Stimulated activated CD8-positive, alpha-beta memory T cell treated with anti-CD3 and anti-CD28 coated beads, Interleukin-7, amount 100 ng/mL, for 4 hours (primary cell): ENCODE measurements at regions not wholly inside any gene's neighbourhood (a gene's known extent, or its start where the extent isn't known, plus 50 kb on each side); places are given as distances from the start of the nearest gene placed in this dataset.
"Not testable (repeated sequence)": the region's sequence is repeated elsewhere in the genome, so short reads cannot be mapped to it uniquely, and the experiment has no call there.

ENCODE experiments used
- DNase-seq, 2 donors: peaks; one replicate each; pipeline ENCODE4 v3.0.0-alpha.2; 2020; ENCODE audit warnings: low read depth in 2 of 2

DNA sequence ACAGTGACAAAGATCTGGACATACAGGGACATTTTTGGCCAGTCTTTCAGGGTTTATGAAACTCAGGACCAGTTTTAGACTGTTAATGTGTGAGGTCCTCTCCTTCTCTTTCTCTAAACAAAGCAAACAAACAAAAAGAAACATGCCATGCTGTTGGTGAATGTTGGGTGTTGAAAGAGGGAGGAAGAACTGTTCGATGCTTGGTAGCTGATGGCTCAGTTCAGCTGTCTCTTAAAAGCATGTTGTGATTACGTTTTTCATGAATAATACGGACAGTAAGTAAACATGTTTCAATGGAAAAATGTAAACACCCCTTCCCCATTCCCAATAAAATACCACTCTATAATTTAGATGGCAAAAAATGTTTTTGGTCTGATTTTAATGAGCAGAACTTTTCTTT is 219.1 kb downstream of the SEC23IP start:
- no peak for DNase-seq

DNA sequence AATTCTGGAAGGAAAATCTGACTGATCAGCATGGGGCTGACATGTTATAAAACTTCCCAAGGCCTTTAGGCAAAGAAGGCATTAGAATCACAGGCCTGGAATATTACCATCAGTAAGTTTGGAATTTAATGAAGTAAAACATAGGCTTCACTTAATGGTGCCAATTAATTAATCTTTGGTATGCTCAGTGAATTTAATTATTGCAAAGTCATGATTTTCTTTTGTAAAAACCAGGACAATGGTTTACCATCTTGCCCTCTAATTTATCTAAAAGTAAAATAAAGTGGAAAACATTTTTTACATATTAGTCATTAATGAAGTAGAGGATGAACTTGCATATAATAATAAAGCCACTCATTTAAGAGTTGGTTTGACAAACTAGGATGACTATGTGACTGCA is 220.3 kb downstream of the SEC23IP start:
- DNase-seq = no peak

DNA sequence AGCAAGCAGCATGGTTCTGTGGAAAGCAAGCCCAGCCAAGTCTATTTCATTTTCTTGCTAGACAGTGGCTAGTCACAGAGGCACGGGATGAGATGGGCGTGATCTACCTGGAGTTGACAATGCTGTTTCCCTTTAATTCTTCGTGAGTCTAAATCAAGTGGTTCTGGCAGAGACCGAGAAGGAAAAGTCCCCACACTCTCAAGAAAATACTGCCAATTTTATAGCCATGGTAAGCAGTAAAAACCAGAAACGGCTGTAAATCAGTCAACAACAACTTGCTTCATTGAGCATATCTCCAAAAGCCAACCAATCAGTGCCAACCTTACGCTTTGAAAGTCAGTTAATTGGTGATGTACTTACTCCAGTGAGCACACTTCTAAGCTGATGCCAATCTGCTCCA is 223.4 kb downstream of the SEC23IP start:
- DNase-seq = no peak

DNA sequence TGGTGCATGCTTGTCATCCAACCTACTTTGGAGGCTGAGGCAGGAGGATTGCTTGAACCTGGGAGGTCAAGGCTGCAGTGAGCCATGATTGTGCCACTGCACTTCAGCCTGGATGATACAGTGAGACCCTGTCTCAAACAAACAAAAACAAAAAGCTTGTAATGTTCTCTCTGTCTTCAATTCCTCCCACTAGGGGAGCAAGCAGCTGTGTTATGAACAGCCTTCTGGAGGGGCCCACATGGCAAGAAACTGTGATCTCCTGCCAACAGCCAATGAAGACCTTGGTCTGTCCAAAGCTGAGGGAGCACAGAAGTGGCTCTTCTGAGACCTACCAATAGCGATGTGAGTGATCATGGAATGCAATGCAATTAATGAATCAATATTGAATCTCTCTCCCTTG is 229.2 kb downstream of the SEC23IP start:
- no peak for DNase-seq

DNA sequence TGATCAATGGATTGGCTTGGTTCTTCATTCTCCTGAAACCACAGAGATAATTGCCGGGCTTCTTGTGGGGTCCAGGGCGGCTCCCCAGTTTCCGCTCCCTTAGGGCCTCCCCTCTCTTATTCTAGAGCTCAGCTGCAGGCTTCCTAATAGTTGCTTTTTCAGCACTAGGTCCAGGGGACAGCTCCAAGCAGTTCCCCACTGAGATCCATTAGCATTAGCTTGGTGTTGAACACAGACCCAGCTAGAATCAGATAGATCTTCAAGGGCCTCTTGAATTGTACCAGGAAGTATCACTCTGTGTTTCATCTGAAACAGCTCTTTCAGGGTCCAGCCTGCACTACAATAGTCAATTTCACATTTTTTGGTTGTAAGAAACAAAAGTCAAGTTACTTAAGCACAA is 238.7 kb downstream of the SEC23IP start:
- no peak for DNase-seq

DNA sequence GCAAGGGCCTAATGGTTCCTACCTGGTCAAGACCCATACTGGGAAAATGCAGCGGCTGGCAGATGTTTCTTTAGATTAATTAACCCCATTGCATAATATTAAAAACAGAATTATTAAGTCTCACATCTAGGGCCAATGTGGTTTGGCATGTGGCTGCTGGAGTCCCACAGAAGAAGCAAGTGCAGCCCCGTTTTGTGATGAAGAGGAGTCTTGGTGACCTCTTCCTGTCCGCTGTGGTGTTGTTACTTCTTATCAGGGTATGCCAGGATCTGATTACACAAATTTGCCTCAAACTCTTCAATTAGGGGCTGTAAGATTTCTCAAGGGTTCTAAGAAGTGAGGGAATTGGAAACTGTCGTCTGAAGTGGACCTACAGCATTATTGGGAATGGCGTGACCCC is 240.3 kb downstream of the SEC23IP start:
- DNase-seq = no peak

DNA sequence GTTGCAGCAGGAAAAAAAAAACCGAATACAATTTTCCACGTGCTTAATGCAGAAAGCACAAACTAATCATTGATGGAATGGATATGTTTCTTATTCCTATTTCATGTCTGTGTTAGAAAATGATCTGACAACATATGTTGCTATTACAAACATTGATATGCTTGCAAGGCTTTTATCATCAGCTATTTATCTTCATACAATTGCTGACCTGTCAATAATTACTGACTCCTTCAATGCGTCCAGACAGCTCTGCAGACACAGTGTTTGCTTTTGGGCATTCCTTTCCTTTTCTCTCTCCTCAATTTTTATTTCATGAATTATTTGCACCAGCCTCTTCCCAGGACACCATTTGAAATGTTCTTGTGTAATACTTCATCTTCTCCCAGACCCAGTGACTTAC is 246.2 kb downstream of the SEC23IP start:
- DNase-seq = no peak

DNA sequence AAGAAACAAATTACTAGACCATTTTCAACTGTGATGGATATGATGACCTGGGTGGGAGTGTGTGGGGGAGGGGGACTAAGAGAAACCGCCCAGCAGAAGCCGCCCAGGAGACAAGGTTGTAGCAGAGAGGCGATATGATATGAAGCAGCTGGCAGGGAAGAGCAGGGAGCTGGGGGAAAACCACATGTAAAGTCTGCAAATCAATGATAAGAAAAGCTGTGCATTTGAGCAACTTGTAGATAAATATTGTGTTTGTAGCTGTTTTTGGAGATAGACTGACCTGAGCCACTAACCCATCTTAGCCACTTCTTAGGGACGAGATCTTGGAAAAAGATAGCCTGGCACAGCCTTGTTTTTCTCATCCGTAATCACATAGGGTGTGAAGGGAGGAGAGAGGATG is 252.6 kb downstream of the SEC23IP start:
- DNase-seq = no peak

DNA sequence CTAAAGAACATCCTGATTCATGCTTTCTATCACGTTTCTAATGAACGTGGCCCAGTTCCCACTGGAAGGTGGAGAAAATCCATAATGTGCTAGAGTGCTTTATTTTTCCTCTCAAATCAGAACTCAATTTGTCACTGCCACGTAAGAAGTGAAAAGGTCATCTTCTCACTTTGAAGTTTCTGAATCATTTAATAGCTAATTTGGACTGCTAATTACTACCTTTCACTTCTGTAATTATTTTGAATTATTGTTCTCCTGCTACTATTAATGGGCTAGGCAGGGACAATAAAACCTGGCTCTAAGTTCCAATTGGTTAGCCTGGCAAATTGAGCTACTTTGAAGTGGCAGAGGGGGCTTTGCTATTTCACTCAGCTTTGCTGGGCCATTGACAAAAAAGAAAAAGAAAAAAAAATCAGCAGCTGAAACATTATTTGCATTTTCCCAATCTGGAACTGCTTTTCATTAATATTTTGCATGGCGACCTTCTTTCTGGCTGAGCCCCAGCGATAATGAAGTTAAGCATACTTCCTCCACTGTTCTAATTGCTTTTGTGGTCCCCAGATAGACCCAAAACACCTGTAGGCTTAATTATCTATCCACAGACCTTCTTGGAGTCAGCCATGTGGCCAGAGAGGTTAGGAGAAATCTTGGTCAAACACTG is 264.2 kb downstream of the SEC23IP start:
- no peak for DNase-seq

DNA sequence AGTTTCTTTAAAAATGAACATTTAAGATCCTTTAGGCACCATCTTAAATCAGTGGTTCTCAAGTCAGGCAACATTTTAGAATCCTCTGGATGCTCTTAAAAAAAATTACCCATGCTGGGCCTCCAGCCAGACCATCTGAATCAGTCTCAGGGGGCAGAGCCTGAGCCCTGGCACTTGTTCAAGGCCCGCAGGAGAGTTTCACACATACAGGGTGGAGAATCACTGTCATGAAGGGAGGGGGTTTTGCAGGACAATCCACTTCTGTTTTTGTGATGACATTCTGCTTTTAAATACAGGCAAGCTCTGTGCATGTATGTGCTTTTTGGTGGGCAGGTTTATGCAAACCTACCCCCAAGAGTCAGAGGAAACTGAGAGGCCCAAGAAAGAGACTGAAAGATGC is 268.6 kb downstream of the SEC23IP start:
- DNase-seq = no peak

DNA sequence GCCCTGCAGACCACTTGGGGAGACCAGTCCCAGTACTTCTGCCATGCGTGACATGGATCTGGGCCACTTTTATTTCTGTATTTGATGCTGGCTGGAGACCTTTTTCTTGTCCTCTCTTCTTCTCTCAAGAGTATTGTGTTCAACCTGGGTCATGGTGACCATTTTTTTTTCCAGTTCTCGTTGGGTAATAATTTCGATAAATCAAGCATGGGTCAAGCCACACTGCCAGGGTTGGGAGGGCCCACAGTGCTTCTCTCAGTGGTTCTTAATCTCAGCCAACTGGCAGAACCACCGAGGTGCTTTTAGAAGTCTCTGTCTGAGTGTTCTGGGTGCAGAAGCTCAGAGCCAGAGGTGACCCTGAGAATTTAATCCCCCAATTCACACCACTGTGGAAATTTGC is 269.9 kb downstream of the SEC23IP start:
- DNase-seq = no peak

DNA sequence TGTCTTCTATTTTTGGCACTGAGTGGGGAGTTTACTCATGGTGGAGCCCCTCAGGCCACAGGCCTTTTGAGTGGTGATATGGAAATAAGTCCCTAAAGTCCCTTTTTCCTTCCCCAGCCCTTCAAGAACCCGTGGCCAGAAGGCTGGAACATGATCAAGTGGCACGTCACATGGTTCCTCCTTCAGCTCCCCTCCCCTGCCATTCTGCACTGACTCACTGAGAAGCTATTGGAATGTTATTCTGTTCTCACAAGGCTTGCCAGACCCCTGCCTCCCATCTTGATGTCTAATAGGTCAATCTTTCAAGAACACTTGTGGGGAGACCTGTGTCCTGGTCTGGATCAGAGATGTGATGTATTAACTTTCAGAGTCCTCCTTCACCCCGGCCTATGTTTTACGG is 279.8 kb downstream of the SEC23IP start:
- no peak for DNase-seq

DNA sequence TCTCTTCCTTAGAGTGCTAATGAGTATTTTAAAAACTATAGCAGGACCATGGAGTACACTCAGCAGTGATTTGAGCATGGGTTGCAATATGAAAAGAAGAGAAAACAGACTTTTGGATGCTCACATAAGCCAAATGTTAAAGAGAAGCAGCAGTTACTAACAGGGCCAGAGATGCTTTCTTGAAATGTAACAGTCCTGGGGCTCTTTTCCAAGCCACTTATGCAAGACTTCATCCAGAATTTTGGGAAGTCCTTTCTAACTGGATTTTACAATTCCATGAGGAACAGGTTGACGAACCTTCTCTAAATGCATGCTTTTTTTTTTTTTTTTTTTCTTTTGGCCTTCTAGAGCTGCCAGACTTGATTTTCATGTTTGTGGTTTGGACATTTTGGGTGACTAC is 282.0 kb downstream of the SEC23IP start:
- no peak for DNase-seq

DNA sequence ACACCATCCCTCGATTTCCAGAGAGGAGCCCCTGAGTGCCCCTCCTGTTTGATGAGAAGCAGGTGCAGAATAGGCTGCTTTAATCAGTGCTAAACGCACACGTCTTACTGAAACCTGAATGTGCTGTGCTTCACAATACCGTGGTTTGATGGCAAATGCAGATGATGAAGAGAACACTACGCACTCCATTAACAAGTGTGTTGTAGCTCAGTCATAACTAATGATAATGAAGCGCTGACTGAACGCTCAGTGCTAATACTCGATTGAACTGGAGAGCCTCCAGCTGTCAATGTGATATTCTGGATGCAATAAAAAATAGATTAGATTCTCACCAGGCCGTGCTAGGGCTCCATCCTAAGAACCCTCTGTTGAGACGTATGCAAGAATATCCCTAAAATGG is 279.7 kb upstream of the PLPP4 start:
- DNase-seq = no peak

DNA sequence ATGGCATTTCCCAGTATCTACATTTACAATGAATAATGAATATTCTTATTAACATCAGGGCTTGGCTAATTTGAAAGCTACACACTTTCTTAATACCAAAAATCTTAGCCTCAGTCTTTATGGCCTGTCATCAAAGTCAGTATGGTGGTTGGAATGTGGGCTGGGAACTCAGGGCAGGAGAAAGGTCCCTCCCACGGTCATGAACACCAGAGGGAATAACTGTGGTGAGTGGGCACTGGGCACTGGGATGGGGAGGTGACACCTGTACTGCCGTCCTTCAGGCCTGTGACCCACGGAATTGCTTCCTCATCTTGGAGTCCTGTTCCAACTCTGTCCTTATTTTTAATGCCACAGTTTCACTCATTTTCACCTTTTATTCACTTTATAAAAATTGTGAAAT is 276.9 kb upstream of the PLPP4 start:
- no peak for DNase-seq

DNA sequence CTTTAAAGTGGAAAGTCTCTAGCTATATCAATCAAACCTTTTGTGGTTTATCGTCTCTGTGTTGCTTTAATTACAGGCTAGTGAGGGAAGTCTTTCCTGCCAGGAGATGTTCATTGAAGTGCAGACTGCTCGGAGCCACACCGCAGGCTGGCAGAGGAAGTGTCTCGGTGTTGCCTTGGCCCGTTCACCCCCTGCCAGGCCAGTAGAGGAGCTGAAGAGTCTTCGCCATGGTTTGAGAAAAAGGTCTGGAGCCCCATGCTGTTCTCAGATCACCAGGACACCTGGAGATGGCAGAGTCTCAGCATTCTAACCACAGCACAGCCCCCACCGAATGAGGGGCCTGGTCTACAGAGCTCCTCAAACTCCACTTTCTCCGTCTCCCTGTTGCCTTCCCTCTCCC is 275.9 kb upstream of the PLPP4 start:
- no peak for DNase-seq

DNA sequence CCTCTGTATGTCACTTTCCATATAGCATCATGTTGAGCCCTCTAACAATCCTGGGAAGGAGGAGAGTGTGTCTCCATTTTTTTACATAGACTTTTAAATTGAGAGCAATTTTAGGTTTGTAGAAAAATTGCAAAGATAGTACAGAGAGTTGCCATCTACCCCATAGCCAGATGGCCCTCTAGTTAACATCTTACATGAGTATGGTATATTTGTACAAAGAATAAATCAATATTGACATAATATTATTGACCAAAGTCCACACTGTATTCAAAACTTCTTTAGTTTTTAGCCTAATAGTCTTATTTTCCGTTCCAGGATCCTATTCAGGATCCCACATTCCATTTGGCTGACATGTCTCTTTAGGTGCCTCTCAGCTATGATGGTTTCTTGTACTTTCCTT is 274.6 kb upstream of the PLPP4 start:
- DNase-seq = no peak

DNA sequence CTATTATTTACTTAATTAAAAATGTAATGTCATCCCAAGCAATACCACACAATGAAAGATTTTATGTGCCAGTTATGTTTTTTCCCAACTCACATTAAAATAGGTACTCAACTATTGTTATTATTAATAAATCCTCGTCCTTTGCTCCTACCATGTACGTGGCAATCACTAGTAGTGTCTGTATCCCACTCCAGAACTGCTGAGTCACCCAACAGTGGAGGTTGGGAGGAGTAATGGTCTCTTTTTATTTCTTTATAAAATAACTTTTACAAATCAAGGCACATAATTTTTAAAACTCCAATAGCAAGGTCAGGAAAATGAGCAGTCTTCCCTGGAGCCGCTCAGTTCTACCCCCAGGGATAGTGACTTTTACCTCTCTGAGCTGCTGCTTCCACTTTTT is 273.5 kb upstream of the PLPP4 start:
- no peak for DNase-seq

DNA sequence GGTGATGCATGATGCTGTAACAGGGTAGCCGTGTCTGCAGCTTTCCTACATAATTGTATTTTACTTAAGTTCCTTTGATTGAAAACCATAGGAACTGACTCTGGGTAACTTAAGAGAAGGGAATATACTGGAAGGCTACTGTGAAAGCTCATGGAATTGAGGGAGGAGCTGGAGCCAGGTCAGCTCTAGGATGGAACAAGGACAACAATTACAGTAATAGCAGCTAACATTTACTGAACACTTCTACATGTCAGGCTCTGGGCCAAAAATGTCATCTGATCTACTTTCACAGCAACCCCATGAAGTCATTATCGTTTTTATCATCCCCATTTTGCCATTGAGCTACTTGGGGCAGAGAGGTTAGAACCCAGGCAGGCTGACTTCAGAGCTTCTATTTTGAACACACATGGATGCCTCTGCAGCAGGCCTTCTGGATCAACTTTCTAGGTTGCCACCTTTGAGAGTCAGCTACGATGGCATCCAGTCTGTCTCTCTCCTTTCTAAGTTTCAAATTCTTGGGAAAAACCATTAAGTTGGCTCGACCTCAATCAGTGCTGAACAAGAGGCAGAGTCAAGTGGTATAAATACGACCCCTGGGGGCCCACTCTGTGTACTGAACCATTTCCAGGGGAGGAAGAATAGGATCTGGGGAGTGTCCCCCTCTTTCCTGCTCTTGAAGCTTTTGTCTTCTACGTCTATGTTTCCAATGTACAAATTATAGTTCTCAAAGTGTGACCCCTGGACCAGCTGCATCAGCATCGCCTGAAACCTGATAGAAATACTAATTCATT is 272.3 kb upstream of the PLPP4 start:
- no peak for DNase-seq

DNA sequence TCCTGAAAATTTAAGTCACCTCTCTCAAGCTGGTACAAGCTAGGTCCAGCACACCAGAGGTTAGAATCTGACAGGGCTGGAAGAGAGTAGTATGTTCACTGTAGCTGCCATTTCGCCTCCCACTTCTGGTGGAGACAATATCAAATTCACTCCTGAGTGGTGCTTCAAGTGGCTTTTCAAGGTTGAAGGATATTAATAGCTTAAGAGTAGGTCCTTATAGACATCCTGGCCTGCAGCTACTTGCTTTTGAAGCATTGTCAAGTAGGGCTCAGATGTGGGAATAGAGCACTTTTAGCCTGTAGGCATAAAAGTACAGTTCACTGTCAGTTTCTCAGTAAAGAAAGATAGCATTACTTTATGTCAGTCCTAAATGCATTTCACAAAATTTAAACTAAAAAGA is 270.5 kb upstream of the PLPP4 start:
- DNase-seq = no peak

DNA sequence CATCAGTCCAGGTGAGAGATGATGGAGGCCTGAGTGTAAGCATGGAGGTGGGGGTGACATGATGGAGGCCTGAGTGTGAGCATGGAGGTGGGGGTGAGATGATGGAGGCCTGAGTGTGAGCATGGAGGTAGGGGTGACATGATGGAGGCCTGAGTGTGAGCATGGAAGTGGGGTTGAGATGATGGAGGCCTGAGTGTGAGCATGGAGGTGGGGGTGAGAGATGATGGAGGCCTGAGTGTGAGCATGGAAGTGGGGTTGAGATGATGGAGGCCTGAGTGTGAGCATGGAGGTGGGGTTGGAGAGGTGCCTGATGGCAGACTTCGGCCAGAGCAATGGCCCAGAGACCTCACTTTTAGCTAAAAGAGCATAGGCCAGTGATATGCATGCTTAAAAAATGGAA is 269.9 kb upstream of the PLPP4 start:
- not testable (repeated sequence) for DNase-seq

DNA sequence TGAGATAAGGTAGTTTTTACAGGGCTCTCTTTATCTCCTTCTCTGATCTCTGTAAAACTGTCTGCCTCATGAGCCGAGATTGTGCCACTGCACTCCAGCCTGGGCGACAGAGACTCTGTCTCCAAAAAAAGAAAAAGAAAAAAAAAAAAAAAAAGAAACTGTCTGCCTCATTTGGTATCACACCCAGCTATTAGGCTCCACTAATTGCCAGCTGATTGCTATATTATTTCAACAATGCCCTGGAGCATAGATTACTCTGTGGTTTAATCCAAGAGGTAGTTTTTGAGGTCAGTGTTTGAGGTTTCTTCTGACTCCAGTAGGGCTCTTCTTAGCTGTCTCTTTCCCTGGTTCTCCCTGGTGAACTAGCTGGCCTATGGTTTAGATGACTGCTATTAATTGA is 268.1 kb upstream of the PLPP4 start:
- DNase-seq = no peak

DNA sequence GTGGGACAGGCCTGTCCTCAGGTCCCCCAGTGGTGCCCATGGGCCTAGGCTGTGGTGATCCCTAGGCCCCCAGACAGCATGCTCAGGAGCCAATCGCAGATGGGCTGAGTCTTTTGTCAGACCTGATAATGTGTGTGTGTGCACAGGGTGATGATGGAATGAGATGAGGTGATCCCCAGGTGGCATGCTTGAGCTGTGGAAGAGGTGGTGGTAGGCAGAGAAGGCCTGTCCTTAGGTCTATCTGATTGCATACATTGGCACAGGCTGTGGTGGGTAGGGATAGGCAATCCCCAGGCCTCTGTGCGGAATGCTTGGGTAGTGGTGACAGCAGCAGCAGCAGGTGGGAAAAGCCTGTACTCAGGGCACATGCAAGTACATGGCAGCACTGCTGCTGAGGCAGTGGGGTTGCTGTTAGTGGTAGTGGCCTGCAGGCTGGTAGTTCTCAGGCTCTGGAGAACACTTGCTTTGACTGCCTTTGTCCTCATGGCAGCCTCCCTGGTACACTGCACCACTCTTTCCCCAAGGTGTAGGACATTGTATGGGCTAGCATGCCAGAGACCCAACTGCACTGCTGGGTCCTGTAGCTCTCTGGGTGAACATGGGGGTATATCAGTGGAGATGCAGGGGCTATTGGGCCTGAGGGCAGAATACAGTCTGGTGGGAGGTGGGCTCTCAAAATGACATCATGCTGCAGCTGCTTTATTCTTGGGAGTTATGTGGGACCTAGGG is 260.9 kb upstream of the PLPP4 start:
- DNase-seq = no peak
